HK-2 (cell line): ENCODE measurements at regions not wholly inside any gene's neighbourhood (a gene's known extent, or its start where the extent isn't known, plus 50 kb on each side); places are given as distances from the start of the nearest gene placed in this dataset.

Source experiments
- DNase-seq: peaks from one replicate; pipeline ENCODE4 v3.0.0-alpha.2; 2018; ENCODE audit not compliant: unreplicated experiment

GRCh38 chr2:147649286-147649685 is 195.5 kb upstream of the ACVR2A start:
- no peak for DNase-seq

- no peak for DNase-seq
These were observed 196.4 kb upstream of the ACVR2A start for GRCh38 chr2:147648471-147648870.

- no peak for DNase-seq
These were observed 197.0 kb upstream of the ACVR2A start for GRCh38 chr2:147647816-147648215.

GRCh38 chr2:147646818-147647468 is 197.9 kb upstream of the ACVR2A start:
- no peak for DNase-seq

GRCh38 chr2:147644491-147644890 is 200.3 kb upstream of the ACVR2A start:
- DNase-seq = no peak

- no peak for DNase-seq
These were observed 202.1 kb upstream of the ACVR2A start for GRCh38 chr2:147642765-147643164.

- no peak for DNase-seq
These were observed 203.2 kb upstream of the ACVR2A start for GRCh38 chr2:147641651-147642050.

- DNase-seq = no peak
These were observed 204.9 kb upstream of the ACVR2A start for GRCh38 chr2:147639891-147640290.

- DNase-seq = no peak
These were observed 205.4 kb upstream of the ACVR2A start for GRCh38 chr2:147639386-147639785.

- no peak for DNase-seq
These were observed 207.9 kb upstream of the ACVR2A start for GRCh38 chr2:147636886-147637285.

GRCh38 chr2:147636238-147636882 is 208.5 kb upstream of the ACVR2A start:
- DNase-seq = no peak

GRCh38 chr2:147634826-147635225 is 210.0 kb upstream of the ACVR2A start:
- no peak for DNase-seq

GRCh38 chr2:147632198-147632597 is 212.6 kb upstream of the ACVR2A start:
- DNase-seq = no peak

- DNase-seq = no peak
These were observed 213.5 kb upstream of the ACVR2A start for GRCh38 chr2:147631294-147631693.

- no peak for DNase-seq
These were observed 214.2 kb upstream of the ACVR2A start for GRCh38 chr2:147630585-147630984.

GRCh38 chr2:147628971-147629421 is 215.8 kb upstream of the ACVR2A start:
- DNase-seq = no peak

- no peak for DNase-seq
These were observed 221.5 kb upstream of the ACVR2A start for GRCh38 chr2:147623328-147623727.

GRCh38 chr2:147621656-147622197 is 223.1 kb upstream of the ACVR2A start:
- no peak for DNase-seq

GRCh38 chr2:147619808-147620207 is 225.0 kb upstream of the ACVR2A start:
- no peak for DNase-seq

GRCh38 chr2:147615726-147616125 is 229.1 kb upstream of the ACVR2A start:
- DNase-seq = no peak

- DNase-seq = no peak
These were observed 229.8 kb upstream of the ACVR2A start for GRCh38 chr2:147614979-147615470.

- no peak for DNase-seq
These were observed 230.4 kb upstream of the ACVR2A start for GRCh38 chr2:147614471-147614870.

GRCh38 chr2:147610496-147611040 is 234.3 kb upstream of the ACVR2A start:
- no peak for DNase-seq
